Stimulated activated CD8-positive, alpha-beta memory T cell treated with anti-CD3 and anti-CD28 coated beads, Interleukin-12 subunit alpha, Interleukin-12 subunit beta, amount 100 ng/mL, for 1 hour (primary cell): ENCODE measurements at regions not wholly inside any gene's neighbourhood (a gene's known extent, or its start where the extent isn't known, plus 50 kb on each side); places are given as distances from the start of the nearest gene placed in this dataset.

ENCODE experiments used
- DNase-seq: peaks from one replicate; pipeline ENCODE4 v3.0.0-alpha.2; 2020; ENCODE audit warnings: low read depth

- DNase-seq: no peak
These were observed 56.9 kb downstream of the SLITRK6 start for GRCh38 chr13:85742355-85742754.

- no peak for DNase-seq
These were observed 58.2 kb downstream of the SLITRK6 start for GRCh38 chr13:85741017-85741416.

GRCh38 chr13:85738696-85739320, 60.4 kb downstream of the SLITRK6 start:
- no peak for DNase-seq

GRCh38 chr13:85737952-85738351, 61.3 kb downstream of the SLITRK6 start:
- no peak for DNase-seq

GRCh38 chr13:85729296-85729695, 69.9 kb downstream of the SLITRK6 start:
- no peak for DNase-seq

GRCh38 chr13:85728811-85729210, 70.4 kb downstream of the SLITRK6 start:
- DNase-seq: no peak

- no peak for DNase-seq
These were observed 73.8 kb downstream of the SLITRK6 start for GRCh38 chr13:85725433-85725832.

- DNase-seq: no peak
These were observed 74.4 kb downstream of the SLITRK6 start for GRCh38 chr13:85724546-85725432.

- no peak for DNase-seq
These were observed 79.5 kb downstream of the SLITRK6 start for GRCh38 chr13:85719749-85720148.

GRCh38 chr13:85717921-85718320, 81.3 kb downstream of the SLITRK6 start:
- DNase-seq: no peak

- DNase-seq: no peak
These were observed 88.7 kb downstream of the SLITRK6 start for GRCh38 chr13:85710545-85710944.

GRCh38 chr13:85709721-85710120, 89.5 kb downstream of the SLITRK6 start:
- DNase-seq: no peak

- DNase-seq: no peak
These were observed 90.1 kb downstream of the SLITRK6 start for GRCh38 chr13:85709072-85709471.

- no peak for DNase-seq
These were observed 98.3 kb downstream of the SLITRK6 start for GRCh38 chr13:85700906-85701305.

GRCh38 chr13:85698256-85698655, 101.0 kb downstream of the SLITRK6 start:
- DNase-seq: no peak

GRCh38 chr13:85694992-85695391, 104.2 kb downstream of the SLITRK6 start:
- DNase-seq: no peak

GRCh38 chr13:85693889-85694511, 105.2 kb downstream of the SLITRK6 start:
- no peak for DNase-seq

- DNase-seq: no peak
These were observed 108.9 kb downstream of the SLITRK6 start for GRCh38 chr13:85690368-85690767.

- no peak for DNase-seq
These were observed 113.8 kb downstream of the SLITRK6 start for GRCh38 chr13:85685436-85685835.

- no peak for DNase-seq
These were observed 123.9 kb downstream of the SLITRK6 start for GRCh38 chr13:85675151-85675907.

- DNase-seq: no peak
These were observed 127.9 kb downstream of the SLITRK6 start for GRCh38 chr13:85671336-85671735.

GRCh38 chr13:85666356-85666755, 132.9 kb downstream of the SLITRK6 start:
- DNase-seq: no peak
